Right cardiac atrium (tissue), 5 donors: ENCODE measurements at regions not wholly inside any gene's neighbourhood (a gene's known extent, or its start where the extent isn't known, plus 50 kb on each side); places are given as distances from the start of the nearest gene placed in this dataset.

Source experiments
- ATAC-seq, 2 donors: fragments of 200-7000 bp; cut with Tn5 transposase; one replicate each; pipeline versions ENCODE4 v1.8.0 to v1.9.1; 2020; ENCODE audit warnings: moderate library complexity in 2 of 2, mild to moderate bottlenecking in 1 of 2
- DNase-seq, 3 donors: peaks; one replicate each; pipeline ENCODE4 v3.0.0-alpha.2; 2020
- H3K27ac ChIP-seq: one replicate; pipeline ENCODE4 v1.5.1; 2013; ENCODE audit warnings: mild to moderate bottlenecking, low read length, control low read depth, moderate library complexity
- H3K27me3 ChIP-seq: one replicate; pipeline ENCODE4 v1.6.1; 2013; ENCODE audit not compliant: control insufficient read depth, insufficient read depth
- H3K4me1 ChIP-seq: one replicate; pipeline ENCODE4 v1.6.1; 2013; ENCODE audit warnings: low read length; ENCODE audit not compliant: control insufficient read depth, insufficient read depth
- H3K4me3 ChIP-seq: one replicate; pipeline ENCODE4 v1.5.1; 2013; ENCODE audit warnings: low read length, control low read depth
- H3K9me3 ChIP-seq: one replicate; pipeline ENCODE4 v1.6.1; 2013; ENCODE audit warnings: low read length; ENCODE audit not compliant: control insufficient read depth
- WGBS: extraction: QIAGEN DNeasy Blood & Tissue Kit; methylation state at CpG from one replicate; pipeline ENCODE4 v1.1.7; 2013; 5-methylcytosine and 5-hydroxymethylcytosine counted together
- intact Hi-C, 4 donors: fragments of 100-400 bp; cut with DNase I; formaldehyde crosslinking; loops; one replicate each; pipeline versions ENCODE4 v1.11.0 to v1.14.0; 2022 to 2023
- donor health status: healthy with polysubstance abuse.
- donor health status: DM: no; HTN: yes; CAD: no.
- donor health status: DM: no; HTN: no; CAD: no.
- donor health status: DM: no; HTN: yes; CAD: no; lungs with severe emphysema.
- donor health status: DM: yes; HTN: yes; CAD: no.

DNA sequence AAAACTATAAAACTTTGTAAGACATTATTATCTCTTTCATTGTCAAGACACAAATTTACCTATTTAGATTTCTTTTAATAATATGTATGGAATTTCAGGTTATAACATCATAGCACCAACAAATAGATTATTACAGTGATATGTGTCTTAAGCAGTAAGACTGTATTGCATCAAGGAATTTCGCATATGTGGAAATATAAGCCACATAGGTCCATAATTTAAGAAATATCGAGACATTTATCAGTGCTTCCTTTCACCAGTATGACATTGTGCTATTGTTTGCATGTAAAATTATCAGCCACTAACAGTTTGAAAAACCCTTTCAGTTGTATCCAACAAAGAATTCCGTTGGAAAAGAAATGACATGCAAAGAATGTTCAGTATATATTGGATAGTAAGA, 186.7 kb upstream of the RASA1 start:
- WGBS: 33% methylated on average over 3 of the region's 3 CpGs
- no peak overlapping the region for H3K27ac ChIP-seq
- DNase-seq (no peak), ATAC-seq (no peak)
- H3K4me1 ChIP-seq: no peaks in the 10 kb centered on the region
- no peak overlapping the region for H3K4me3 ChIP-seq
- intact Hi-C loops: no loop called here
- H3K9me3 ChIP-seq: no peaks in the 10 kb centered on the region
- H3K27me3 ChIP-seq: no peaks in the 10 kb centered on the region

DNA sequence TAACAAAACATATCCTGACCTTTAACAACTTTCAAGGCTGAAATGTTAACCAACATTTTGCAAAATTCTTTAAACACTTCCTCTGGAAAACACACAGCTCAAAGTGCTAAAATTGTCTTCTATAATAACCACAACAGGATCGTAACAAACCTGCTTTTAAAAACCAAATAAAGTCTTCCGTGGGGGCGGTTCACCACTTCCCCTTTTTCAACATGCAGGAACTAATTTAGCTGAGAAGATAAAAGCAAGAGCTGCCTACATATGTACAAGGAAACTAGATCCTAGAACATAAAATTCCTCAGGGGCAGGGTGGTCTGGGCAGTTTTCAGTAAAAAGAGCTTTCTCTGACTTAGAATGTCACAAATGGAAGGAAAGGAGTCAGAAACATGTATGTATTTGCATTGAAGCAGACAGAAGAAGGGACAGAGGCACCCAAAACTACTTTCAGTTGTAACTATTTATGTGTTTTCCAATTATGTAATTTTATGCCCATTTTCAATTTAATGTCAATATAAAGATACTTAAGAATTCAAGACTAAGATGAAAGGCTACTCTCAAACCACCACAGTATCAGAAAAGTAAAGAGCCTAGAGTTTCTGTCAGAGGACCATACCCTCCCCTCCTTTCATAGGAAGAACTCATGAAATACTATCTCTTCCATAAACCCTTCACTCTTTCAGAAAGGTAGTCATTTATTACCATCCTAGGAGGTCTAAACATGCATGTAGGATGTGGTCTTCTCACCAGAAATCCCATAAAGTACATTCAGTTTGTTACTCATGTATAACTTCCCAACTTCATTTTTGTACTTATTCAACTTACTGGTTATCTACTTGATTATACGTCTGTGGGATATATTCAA, 185.9 kb upstream of the RASA1 start:
- WGBS: 46% methylated on average over 4 of the region's 4 CpGs
- Histone ChIP-seq H3K27ac (no peak overlapping the region), H3K4me3 (no peak overlapping the region), H3K9me3 (no peaks in the 10 kb centered on the region), H3K27me3 (no peaks in the 10 kb centered on the region), H3K4me1 (no peaks in the 10 kb centered on the region)
- DNase-seq (no peak), ATAC-seq (no peak)
- intact Hi-C loops: no loop called here

- WGBS: 93% methylated on average over 2 of the region's 2 CpGs
- Histone ChIP-seq H3K4me1 (no peaks in the 10 kb centered on the region), H3K27ac (no peak overlapping the region), H3K27me3 (no peaks in the 10 kb centered on the region), H3K9me3 (no peaks in the 10 kb centered on the region), H3K4me3 (no peak overlapping the region)
- DNase-seq (no peak), ATAC-seq (no peak)
- intact Hi-C loops: no loop called here
Measured at GRCh38 chr5:87094347-87094746, 173.3 kb upstream of the RASA1 start.

- DNase-seq: no peak
- no peaks in the 10 kb centered on the region for H3K9me3 ChIP-seq
- H3K27me3 ChIP-seq: no peaks in the 10 kb centered on the region
- 74% methylated on average over 4 of the region's 4 CpGs for WGBS
- H3K4me1 ChIP-seq: no peaks in the 10 kb centered on the region
- no peak overlapping the region for H3K27ac ChIP-seq
- H3K4me3 ChIP-seq: no peak overlapping the region
- intact Hi-C loops: no loop called here
- ATAC-seq: no peak
Measured at GRCh38 chr5:87094833-87095232, 172.8 kb upstream of the RASA1 start.

- no peak overlapping the region for H3K27ac ChIP-seq
- DNase-seq (no peak), ATAC-seq (no peak)
- H3K9me3 ChIP-seq: no peaks in the 10 kb centered on the region
- H3K27me3 ChIP-seq: no peaks in the 10 kb centered on the region
- no peak overlapping the region for H3K4me3 ChIP-seq
- no peaks in the 10 kb centered on the region for H3K4me1 ChIP-seq
- WGBS: 69% methylated on average over 1 of the region's 1 CpG
- intact Hi-C loops: no loop called here
Measured at GRCh38 chr5:87095787-87096186, 171.9 kb upstream of the RASA1 start.

- Histone ChIP-seq H3K4me1 (no peaks in the 10 kb centered on the region), H3K27ac (no peak overlapping the region), H3K27me3 (no peaks in the 10 kb centered on the region), H3K9me3 (no peaks in the 10 kb centered on the region), H3K4me3 (no peak overlapping the region)
- intact Hi-C loops: no loop called here
- no peak for ATAC-seq
- 81% methylated on average over 2 of the region's 2 CpGs for WGBS
- DNase-seq: no peak
Measured at GRCh38 chr5:87097664-87098063, 170.0 kb upstream of the RASA1 start.

GRCh38 chr5:87099291-87099839, 168.3 kb upstream of the RASA1 start:
- DNase-seq (no peak), ATAC-seq (no peak)
- intact Hi-C loops: no loop called here
- WGBS: 61% methylated on average over 1 of the region's 1 CpG
- Histone ChIP-seq H3K4me1 (no peaks in the 10 kb centered on the region), H3K9me3 (no peaks in the 10 kb centered on the region), H3K4me3 (no peak overlapping the region), H3K27ac (no peak overlapping the region), H3K27me3 (no peaks in the 10 kb centered on the region)

GRCh38 chr5:87099968-87100367, 167.7 kb upstream of the RASA1 start:
- ATAC-seq (no peak), DNase-seq (no peak)
- intact Hi-C loops: no loop called here
- no peaks in the 10 kb centered on the region for H3K27me3 ChIP-seq
- no peak overlapping the region for H3K27ac ChIP-seq
- no peaks in the 10 kb centered on the region for H3K4me1 ChIP-seq
- H3K4me3 ChIP-seq: no peak overlapping the region
- H3K9me3 ChIP-seq: no peaks in the 10 kb centered on the region

DNA sequence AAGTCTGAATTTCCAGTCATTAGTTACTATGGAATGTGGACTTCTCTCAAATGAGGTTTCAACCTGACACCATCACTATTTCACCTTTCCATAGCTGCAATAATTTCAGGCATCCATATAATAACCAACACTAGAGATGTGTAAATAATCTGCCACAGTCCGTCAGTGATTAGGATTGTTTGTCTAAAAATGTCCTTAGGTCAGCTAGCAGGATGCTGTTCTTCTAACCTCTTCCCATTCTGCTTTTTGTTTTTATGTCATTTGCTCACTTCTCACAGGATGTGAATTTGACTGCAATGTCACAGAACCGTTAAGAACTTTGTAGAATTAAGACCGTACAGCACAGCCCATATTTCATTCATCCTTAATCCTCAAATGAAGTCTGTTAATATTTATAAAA, 166.4 kb upstream of the RASA1 start:
- WGBS: 31% methylated on average over 3 of the region's 3 CpGs
- H3K4me3 ChIP-seq: no peak overlapping the region
- H3K4me1 ChIP-seq: no peaks in the 10 kb centered on the region
- DNase-seq (no peak), ATAC-seq (no peak)
- H3K27ac ChIP-seq: no peak overlapping the region
- H3K9me3 ChIP-seq: no peaks in the 10 kb centered on the region
- no peaks in the 10 kb centered on the region for H3K27me3 ChIP-seq
- intact Hi-C loops: no loop called here

GRCh38 chr5:87102841-87103240, 164.8 kb upstream of the RASA1 start:
- Histone ChIP-seq H3K27ac (no peak overlapping the region), H3K9me3 (no peaks in the 10 kb centered on the region), H3K4me3 (no peak overlapping the region), H3K27me3 (no peaks in the 10 kb centered on the region), H3K4me1 (no peaks in the 10 kb centered on the region)
- intact Hi-C loops: no loop called here
- 89% methylated on average over 1 of the region's 1 CpG for WGBS
- no peak for ATAC-seq
- no peak for DNase-seq

- Histone ChIP-seq H3K4me1 (no peaks in the 10 kb centered on the region), H3K4me3 (no peak overlapping the region), H3K9me3 (no peaks in the 10 kb centered on the region), H3K27ac (no peak overlapping the region), H3K27me3 (no peaks in the 10 kb centered on the region)
- no peak for ATAC-seq
- DNase-seq: no peak
- intact Hi-C loops: no loop called here
Measured at GRCh38 chr5:87103616-87104287, 163.9 kb upstream of the RASA1 start.
